Uterus (tissue), 3 donors: ENCODE measurements at regions not wholly inside any gene's neighbourhood (a gene's known extent, or its start where the extent isn't known, plus 50 kb on each side); places are given as distances from the start of the nearest gene placed in this dataset.

Source experiments
- DNase-seq, 2 donors: peaks; one replicate each; pipeline ENCODE4 v3.0.0-alpha.2; 2019 to 2020
- H3K27ac ChIP-seq, 2 donors: fragments of 200-600 bp; sonication (generic); 1 replicate in 1 of 2; 2 replicates in 1 of 2; pipeline ENCODE4 v1.5.1; 2016 to 2018
- H3K27me3 ChIP-seq, 2 donors: fragments of 200-600 bp; sonication (generic); one replicate each; pipeline ENCODE4 v1.5.1; 2018 to 2019; ENCODE audit warnings: control low read depth in 1 of 2
- H3K36me3 ChIP-seq, 2 donors: fragments of 200-600 bp; sonication (generic); one replicate each; pipeline ENCODE4 v1.5.1; 2019; ENCODE audit warnings: control low read depth in 1 of 2
- H3K4me1 ChIP-seq, 2 donors: fragments of 200-600 bp; sonication (generic); one replicate each; pipeline ENCODE4 v1.5.1; 2018 to 2019; ENCODE audit warnings: control low read depth in 1 of 2
- H3K4me3 ChIP-seq, 2 donors: fragments of 200-600 bp; sonication (generic); 1 replicate in 1 of 2; 2 replicates in 1 of 2; pipeline ENCODE4 v1.5.1; 2018 to 2019; ENCODE audit warnings: mild to moderate bottlenecking in 1 of 2
- H3K9me3 ChIP-seq, 2 donors: fragments of 200-600 bp; sonication (generic); one replicate each; pipeline ENCODE4 v1.5.1; 2019; ENCODE audit warnings: control low read depth in 1 of 2
- POLR2A ChIP-seq, 2 donors: fragments of 450-650 bp; IDR thresholded peaks; one replicate each; pipeline ENCODE4 v1.6.1; 2016; ENCODE audit warnings: antibody characterized with exemption in 2 of 2, mild to moderate bottlenecking in 1 of 2, moderate library complexity in 1 of 2
- intact Hi-C: fragments of 100-400 bp; cut with DNase I; formaldehyde crosslinking; loops from one replicate; pipeline ENCODE4 v1.15.1; 2023; ENCODE audit warnings: low total_unique reads
- TF ChIP-seq, protein P1 (sequence below), 4 experiments: fragments of 200-600 bp in 2 of 4; fragments of 450-650 bp in 2 of 4; sonication (generic) in 2 of 4; IDR thresholded peaks; one replicate each; pipeline ENCODE4 v1.5.1; 2016 to 2019; ENCODE audit warnings: antibody characterized with exemption in 4 of 4, mild to moderate bottlenecking in 2 of 4, moderate library complexity in 1 of 4
- donor health status: DM: yes; HTN: yes; CAD: no.

DNA sequence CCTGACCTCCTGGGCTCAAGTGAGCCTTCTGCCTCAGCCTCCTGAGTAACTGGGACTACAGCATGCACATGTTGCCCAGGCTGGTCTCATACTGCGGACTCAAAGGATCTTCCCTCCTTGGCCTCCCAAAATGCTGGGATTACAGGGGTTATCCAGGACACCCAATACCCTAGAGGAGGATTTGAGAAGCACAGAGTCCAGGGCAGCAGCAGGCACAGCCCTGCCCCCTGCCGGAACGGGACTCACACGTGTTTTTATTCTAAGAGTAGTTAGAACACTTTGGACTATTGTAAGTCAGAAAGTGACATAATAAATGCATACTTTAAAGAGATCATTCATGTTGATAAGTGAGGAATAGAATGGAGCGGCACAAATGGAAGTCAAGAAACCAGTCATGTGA, 80.2 kb downstream of the C6orf118 start:
- H3K27ac ChIP-seq, result no peak overlapping the region

DNA sequence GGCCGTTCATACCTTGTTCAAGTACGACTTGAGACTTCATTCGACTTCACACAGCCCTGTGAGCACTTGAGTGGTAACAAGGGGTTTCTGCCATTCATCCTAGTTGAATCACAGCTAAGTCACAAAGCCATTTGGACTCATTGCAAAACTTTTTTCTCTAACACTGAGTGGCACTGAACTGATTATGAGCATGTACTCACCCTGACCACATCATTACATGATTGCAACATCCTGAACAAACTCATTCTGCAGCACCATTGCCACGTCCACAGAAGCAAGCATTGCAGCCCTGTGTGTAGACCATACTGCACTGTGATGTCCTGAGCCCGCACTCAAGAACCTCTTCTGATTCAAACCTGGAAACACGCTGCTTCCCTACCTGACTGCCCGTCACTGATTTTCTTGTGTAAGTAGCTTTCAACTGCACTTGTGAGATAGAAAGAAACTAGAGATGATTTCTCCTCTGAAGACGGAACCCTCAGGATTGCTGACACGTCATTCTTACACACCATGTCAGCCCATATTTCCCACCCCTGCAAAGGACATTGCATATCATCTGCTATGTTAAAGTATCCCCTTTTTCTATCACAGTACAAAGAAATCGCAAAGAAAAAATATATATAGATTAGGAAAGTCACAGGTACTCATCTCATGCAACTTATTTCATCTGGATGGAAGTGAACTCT, 81.6 kb downstream of the C6orf118 start:
- Histone ChIP-seq H3K27ac (no peak overlapping the region), H3K27me3 (no peaks in the 10 kb centered on the region), H3K4me3 (no peak overlapping the region), H3K4me1 (no peaks in the 10 kb centered on the region), H3K36me3 (no peaks in the 10 kb centered on the region), H3K9me3 (no peaks in the 10 kb centered on the region)
- DNase-seq, result no peak
- TF ChIP-seq, protein P1, sequence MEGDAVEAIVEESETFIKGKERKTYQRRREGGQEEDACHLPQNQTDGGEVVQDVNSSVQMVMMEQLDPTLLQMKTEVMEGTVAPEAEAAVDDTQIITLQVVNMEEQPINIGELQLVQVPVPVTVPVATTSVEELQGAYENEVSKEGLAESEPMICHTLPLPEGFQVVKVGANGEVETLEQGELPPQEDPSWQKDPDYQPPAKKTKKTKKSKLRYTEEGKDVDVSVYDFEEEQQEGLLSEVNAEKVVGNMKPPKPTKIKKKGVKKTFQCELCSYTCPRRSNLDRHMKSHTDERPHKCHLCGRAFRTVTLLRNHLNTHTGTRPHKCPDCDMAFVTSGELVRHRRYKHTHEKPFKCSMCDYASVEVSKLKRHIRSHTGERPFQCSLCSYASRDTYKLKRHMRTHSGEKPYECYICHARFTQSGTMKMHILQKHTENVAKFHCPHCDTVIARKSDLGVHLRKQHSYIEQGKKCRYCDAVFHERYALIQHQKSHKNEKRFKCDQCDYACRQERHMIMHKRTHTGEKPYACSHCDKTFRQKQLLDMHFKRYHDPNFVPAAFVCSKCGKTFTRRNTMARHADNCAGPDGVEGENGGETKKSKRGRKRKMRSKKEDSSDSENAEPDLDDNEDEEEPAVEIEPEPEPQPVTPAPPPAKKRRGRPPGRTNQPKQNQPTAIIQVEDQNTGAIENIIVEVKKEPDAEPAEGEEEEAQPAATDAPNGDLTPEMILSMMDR (IDR thresholded peaks at IDR 0.05), result no peak
- no peak for TF ChIP-seq POLR2A (IDR thresholded peaks at IDR 0.05)
- intact Hi-C loops, result no loop called here

More for the DNA sequence above, 80.2 kb downstream of the C6orf118 start:
- no peak for DNase-seq
- TF ChIP-seq, protein P1 (IDR thresholded peaks at IDR 0.05), result no peak
- TF ChIP-seq POLR2A (IDR thresholded peaks at IDR 0.05), result no peak
- Histone ChIP-seq H3K4me1 (no peaks in the 10 kb centered on the region), H3K27me3 (no peaks in the 10 kb centered on the region), H3K4me3 (no peak overlapping the region), H3K36me3 (no peaks in the 10 kb centered on the region), H3K9me3 (no peaks in the 10 kb centered on the region)
- intact Hi-C loops, result no loop called here

DNA sequence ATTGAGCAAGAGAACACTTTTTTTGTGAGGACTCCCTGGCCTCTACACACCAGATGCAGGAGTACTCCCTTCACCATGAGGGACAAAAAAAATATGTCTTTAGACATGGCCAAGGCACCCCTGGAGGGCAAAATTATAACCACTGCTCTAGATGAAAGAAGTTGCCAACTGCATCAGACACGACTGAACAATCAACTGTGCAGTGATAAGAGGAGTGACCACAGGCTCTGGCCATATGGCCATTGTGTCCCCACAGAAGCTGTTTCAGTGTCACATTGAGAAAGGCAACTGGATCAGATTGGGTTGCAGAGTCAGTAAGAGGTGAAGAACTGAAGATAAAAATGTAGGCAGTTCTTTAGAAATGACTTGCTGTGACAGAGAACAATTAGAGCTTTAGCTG, 85.7 kb downstream of the C6orf118 start:
- Histone ChIP-seq H3K27me3 (no peaks in the 10 kb centered on the region), H3K4me1 (no peaks in the 10 kb centered on the region), H3K36me3 (no peaks in the 10 kb centered on the region), H3K9me3 (no peaks in the 10 kb centered on the region), H3K27ac (no peak overlapping the region), H3K4me3 (no peak overlapping the region)
- intact Hi-C loops, result no loop called here
- no peak for TF ChIP-seq POLR2A (IDR thresholded peaks at IDR 0.05)
- TF ChIP-seq, protein P1 (IDR thresholded peaks at IDR 0.05), result no peak
- DNase-seq, result no peak

DNA sequence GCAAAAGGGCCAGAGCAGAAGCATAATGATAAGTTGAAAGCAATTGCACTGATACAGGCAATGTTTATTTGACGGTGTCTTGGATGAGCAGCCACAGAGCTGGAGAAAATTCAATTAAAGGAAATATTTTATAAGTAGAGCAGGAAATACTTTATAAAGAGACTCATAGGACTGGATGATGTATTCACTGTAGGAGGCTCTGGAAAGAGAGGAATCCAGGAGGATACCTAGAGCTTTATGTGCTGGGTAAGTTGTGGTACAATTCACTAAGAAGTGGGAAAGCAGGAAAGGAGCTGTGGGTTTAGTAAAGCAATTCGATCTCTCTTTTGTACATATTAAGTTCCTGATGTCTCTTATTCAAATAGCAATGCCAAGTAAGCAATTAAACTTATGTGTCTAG, 86.3 kb downstream of the C6orf118 start:
- H3K27me3 ChIP-seq, result no peaks in the 10 kb centered on the region
- TF ChIP-seq, protein P1 (IDR thresholded peaks at IDR 0.05), result no peak
- TF ChIP-seq POLR2A (IDR thresholded peaks at IDR 0.05), result no peak
- no peaks in the 10 kb centered on the region for H3K4me1 ChIP-seq
- DNase-seq, result no peak
- no peak overlapping the region for H3K4me3 ChIP-seq
- intact Hi-C loops, result no loop called here
- H3K36me3 ChIP-seq, result no peaks in the 10 kb centered on the region
- H3K27ac ChIP-seq, result no peak overlapping the region
- H3K9me3 ChIP-seq, result no peaks in the 10 kb centered on the region

DNA sequence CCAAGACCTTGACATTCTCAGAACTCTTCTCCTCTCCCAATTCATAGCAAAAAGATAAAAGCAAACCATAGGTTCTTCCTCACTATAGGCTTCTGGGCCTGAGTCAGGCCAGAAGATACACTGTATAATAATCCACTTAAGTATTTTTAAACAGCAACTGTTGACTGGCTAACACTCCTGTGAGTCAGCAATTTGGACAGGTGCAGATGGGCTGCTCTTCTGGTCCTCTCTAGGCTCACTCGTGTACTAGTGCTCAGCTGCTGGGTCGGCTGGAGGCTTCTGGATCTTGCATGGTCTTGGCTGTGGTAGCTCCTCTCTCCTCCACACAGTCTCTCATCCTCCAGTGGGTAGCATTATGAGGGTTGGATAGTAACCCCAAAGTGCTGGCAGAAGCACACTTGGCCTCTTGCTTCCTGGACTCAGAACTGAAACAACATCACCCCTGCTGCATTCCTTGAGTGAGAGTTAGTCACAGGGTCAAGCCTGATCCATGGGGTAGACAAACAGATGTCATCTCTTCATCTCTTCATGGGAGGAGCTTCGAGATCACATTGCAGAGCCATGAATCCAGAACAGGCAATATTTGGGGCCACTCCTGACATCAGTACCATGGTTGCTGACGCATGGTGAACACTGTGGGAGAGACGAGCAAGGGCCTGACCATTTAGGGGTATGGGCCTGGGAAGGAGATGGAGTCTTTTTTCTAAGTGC, 86.9 kb downstream of the C6orf118 start:
- Histone ChIP-seq H3K4me3 (no peak overlapping the region), H3K27me3 (no peaks in the 10 kb centered on the region)
- TF ChIP-seq, protein P1 (IDR thresholded peaks at IDR 0.05), result no peak
- TF ChIP-seq POLR2A (IDR thresholded peaks at IDR 0.05), result no peak

More for the DNA sequence above, 86.9 kb downstream of the C6orf118 start:
- no peaks in the 10 kb centered on the region for H3K36me3 ChIP-seq
- H3K4me1 ChIP-seq, result no peaks in the 10 kb centered on the region
- DNase-seq, result no peak
- intact Hi-C loops, result no loop called here
- no peak overlapping the region for H3K27ac ChIP-seq
- H3K9me3 ChIP-seq, result no peaks in the 10 kb centered on the region
